IMR-90 (cell line): ENCODE measurements at regions not wholly inside any gene's neighbourhood (a gene's known extent, or its start where the extent isn't known, plus 50 kb on each side); places are given as distances from the start of the nearest gene placed in this dataset.

Source experiments
- ATAC-seq: fragments of 200-7000 bp; cut with Tn5 transposase; 2 replicates; pipeline ENCODE4 v1.9.1; 2020; ENCODE audit warnings: low read depth, mild to moderate bottlenecking, moderate library complexity
- BruUV-seq: library from RNA; stranded (reverse); fragments of 400-500 nt; replicated peaks from 2 replicates; lab custom pipeline; 2021; lab: Mats Ljungman, UMichigan
- CTCF ChIA-PET: fragments of 300-600 bp; formaldehyde crosslinking; extraction: SDS; loops from one replicate; lab custom pipeline; 2021; ENCODE audit warnings: antibody characterized with exemption; lab: Yijun Ruan, JAX
- POLR2A ChIA-PET: fragments of 300-600 bp; sonication (Branson Sonifier 250); formaldehyde crosslinking; loops from one replicate; lab custom pipeline; 2022; ENCODE audit warnings: antibody characterized with exemption; ENCODE audit not compliant: unreplicated experiment; lab: Charles Lee
- DNase-seq: peaks from one replicate; pipeline ENCODE4 v3.0.0; 2013
- H2AFZ ChIP-seq: replicated peaks from 2 replicates; pipeline ENCODE3; 2013; ENCODE audit warnings: low read length, mild to moderate bottlenecking; ENCODE audit not compliant: poor library complexity
- H2AK5ac ChIP-seq: 2 replicates; pipeline ENCODE4 v1.6.1; 2013; ENCODE audit warnings: low read depth, low read length, inconsistent platforms
- H2AK9ac ChIP-seq: replicated peaks from 2 replicates; pipeline ENCODE3; 2013; ENCODE audit warnings: mild to moderate bottlenecking, low read depth, low read length, moderate library complexity; ENCODE audit not compliant: poor library complexity
- H2BK120ac ChIP-seq: 2 replicates; pipeline ENCODE4 v1.6.1; 2013; ENCODE audit warnings: low read depth, low read length, inconsistent platforms
- H2BK15ac ChIP-seq: 3 replicates; pipeline ENCODE4 v1.6.1; 2013; ENCODE audit warnings: low read depth, low read length, inconsistent platforms
- H2BK20ac ChIP-seq: 2 replicates; pipeline ENCODE4 v1.6.1; 2013; ENCODE audit warnings: low read depth, mild to moderate bottlenecking, inconsistent platforms, low read length, moderate library complexity
- H2BK5ac ChIP-seq: 2 replicates; pipeline ENCODE4 v1.6.1; 2013; ENCODE audit warnings: mild to moderate bottlenecking, low read depth, low read length, inconsistent platforms; ENCODE audit not compliant: poor library complexity, severe bottlenecking
- H3K14ac ChIP-seq: replicated peaks from 2 replicates; pipeline ENCODE4 v1.6.1; 2013; ENCODE audit warnings: low read depth, low read length, inconsistent platforms
- H3K18ac ChIP-seq: 2 replicates; pipeline ENCODE4 v1.6.1; 2013; ENCODE audit warnings: low read depth, low read length, control low read depth
- H3K23ac ChIP-seq: 2 replicates; pipeline ENCODE4 v1.6.1; 2013; ENCODE audit warnings: low read depth, low read length, inconsistent platforms
- H3K27ac ChIP-seq: 2 replicates; pipeline ENCODE4 v1.5.1; 2013; ENCODE audit warnings: mild to moderate bottlenecking, control low read depth, low read length; ENCODE audit not compliant: insufficient read depth
- H3K27me3 ChIP-seq: 2 replicates; pipeline ENCODE4 v1.6.1; 2013; ENCODE audit warnings: low read length; ENCODE audit not compliant: control insufficient read depth, insufficient read depth
- H3K36me3 ChIP-seq: 2 replicates; pipeline ENCODE4 v1.6.1; 2013; ENCODE audit warnings: low read length, mixed read lengths; ENCODE audit not compliant: control insufficient read depth, insufficient read depth
- H3K4ac ChIP-seq: 2 replicates; pipeline ENCODE4 v1.6.1; 2013; ENCODE audit warnings: low read depth, low read length, inconsistent platforms
- H3K4me1 ChIP-seq: 2 replicates; pipeline ENCODE4 v1.6.1; 2013; ENCODE audit warnings: low read length, mixed read lengths; ENCODE audit not compliant: control insufficient read depth, insufficient read depth
- H3K4me2 ChIP-seq: 2 replicates; pipeline ENCODE4 v1.6.1; 2013; ENCODE audit warnings: low read depth, mild to moderate bottlenecking, control low read depth, low read length, moderate library complexity
- H3K4me3 ChIP-seq: 2 replicates; pipeline ENCODE4 v1.5.1; 2013; ENCODE audit warnings: low read depth, mild to moderate bottlenecking, control low read depth, low read length, moderate library complexity; ENCODE audit not compliant: insufficient read depth
- H3K56ac ChIP-seq: 2 replicates; pipeline ENCODE4 v1.6.1; 2013; ENCODE audit warnings: low read length, inconsistent platforms; ENCODE audit not compliant: insufficient read depth; ENCODE audit errors: extremely low read depth
- H3K79me1 ChIP-seq, 2 experiments: 2 replicates each; pipeline ENCODE4 v1.6.1; 2013; ENCODE audit warnings: low read length in 2 of 2, inconsistent platforms in 1 of 2, low read depth in 1 of 2
- H3K9ac ChIP-seq: 2 replicates; pipeline ENCODE4 v1.6.1; 2013; ENCODE audit warnings: low read depth, low read length, control low read depth
- H3K9me1 ChIP-seq: 2 replicates; pipeline ENCODE4 v1.6.1; 2013; ENCODE audit warnings: low read length, inconsistent platforms; ENCODE audit not compliant: insufficient read depth
- H3K9me3 ChIP-seq: 2 replicates; pipeline ENCODE4 v1.6.1; 2013; ENCODE audit warnings: low read length; ENCODE audit not compliant: control insufficient read depth, insufficient read depth
- H4K20me1 ChIP-seq: 2 replicates; pipeline ENCODE4 v1.6.1; 2013; ENCODE audit warnings: low read length, inconsistent platforms; ENCODE audit not compliant: insufficient read depth
- H4K5ac ChIP-seq: 2 replicates; pipeline ENCODE4 v1.6.1; 2013; ENCODE audit warnings: mild to moderate bottlenecking, low read depth, low read length, control low read depth
- H4K8ac ChIP-seq, 2 experiments: 2 replicates each; pipeline ENCODE4 v1.6.1; 2013; ENCODE audit warnings: low read depth in 2 of 2, low read length in 2 of 2, control low read depth in 1 of 2, inconsistent platforms in 1 of 2
- H4K91ac ChIP-seq: 2 replicates; pipeline ENCODE4 v1.6.1; 2013; ENCODE audit warnings: low read depth, low read length, inconsistent platforms; ENCODE audit not compliant: insufficient read depth
- BHLHE40 ChIP-seq: fragments of 150-350 bp; IDR thresholded peaks from 2 replicates; pipeline ENCODE4 v1.6.1; 2016; ENCODE audit warnings: mild to moderate bottlenecking, low read depth, low read length
- CEBPB ChIP-seq: IDR thresholded peaks from 2 replicates; pipeline ENCODE4 v1.6.1; 2012; ENCODE audit warnings: low read depth, low read length, improper control_type of control experiment
- CTCF ChIP-seq: conservative IDR thresholded peaks from 2 replicates; pipeline ENCODE4 v1.5.1; 2012; ENCODE audit warnings: mild to moderate bottlenecking, low read depth, low read length, improper control_type of control experiment
- MAFK ChIP-seq: IDR thresholded peaks from 2 replicates; pipeline ENCODE4 v1.6.1; 2012; ENCODE audit warnings: low read depth, low read length, improper control_type of control experiment
- NFE2L2 ChIP-seq: fragments of 150-350 bp; IDR thresholded peaks from 2 replicates; pipeline ENCODE4 v1.6.1; 2016; ENCODE audit warnings: low read depth, mild to moderate bottlenecking, low read length
- POLR2A ChIP-seq: IDR thresholded peaks from 2 replicates; pipeline ENCODE4 v1.6.1; 2012; ENCODE audit warnings: mild to moderate bottlenecking, low read depth, low read length
- RCOR1 ChIP-seq: IDR thresholded peaks from 2 replicates; pipeline ENCODE4 v1.6.1; 2012; ENCODE audit warnings: mild to moderate bottlenecking, low read length, improper control_type of control experiment; ENCODE audit not compliant: insufficient replicate concordance
- SMC3 ChIP-seq: fragments of 150-350 bp; IDR thresholded peaks from 2 replicates; pipeline ENCODE4 v1.6.1; 2016; ENCODE audit warnings: low read depth, mild to moderate bottlenecking, antibody characterized with exemption, low read length, moderate library complexity
- USF2 ChIP-seq: fragments of 150-350 bp; IDR thresholded peaks from 2 replicates; pipeline ENCODE4 v1.6.1; 2017; ENCODE audit warnings: mild to moderate bottlenecking, antibody characterized with exemption, low read length, low read depth
- dilution Hi-C: fragments of 300-500 bp; cut with HindIII; formaldehyde crosslinking; loops from one replicate; pipeline ENCODE4 v1.14.3; 2018; ENCODE audit warnings: low sequenced_read_pairs; ENCODE audit not compliant: unreplicated experiment
- in situ Hi-C: fragments of 300-500 bp; cut with MboI; formaldehyde crosslinking; loops from 3 replicates; pipeline ENCODE4 v1.14.3; 2019; ENCODE audit warnings: low sequenced_read_pairs, inconsistent platforms, mixed read lengths
- intact Hi-C: fragments of 100-400 bp; cut with micrococcal nuclease; formaldehyde crosslinking; loops from 2 replicates; pipeline ENCODE4 v1.10.0; 2022

- no peaks in the 10 kb centered on the region for H3K79me1 ChIP-seq
- ATAC-seq, result no peak
- no peaks in the 10 kb centered on the region for H4K20me1 ChIP-seq
- no peak overlapping the region for H4K8ac ChIP-seq
- TF ChIP-seq CTCF (no peak), USF2 (no peak), CEBPB (no peak), NFE2L2 (no peak), POLR2A (no peak), BHLHE40 (no peak), MAFK (no peak), RCOR1 (no peak), SMC3 (no peak)
- no TSS peak for BruUV-seq
- no peaks in the 10 kb centered on the region for H3K9me3 ChIP-seq
- ChIA-PET CTCF (interaction anchor here (0.9 kb wide), 1 partner anchor 12 kb away, joined by 3 read pairs; no protein-coding TSS in a partner anchor), POLR2A (no interaction called here)
- no peaks in the 10 kb centered on the region for H3K4me1 ChIP-seq
- no peak overlapping the region for H2BK120ac ChIP-seq
- intact Hi-C loops (no loop called here), in situ Hi-C loops (no loop called here), dilution Hi-C loops (no loop called here)
- no peak overlapping the region for H3K56ac ChIP-seq
- no peak for DNase-seq
- H4K5ac ChIP-seq, result no peak overlapping the region
- H2BK5ac ChIP-seq, result no peak overlapping the region
- no peak overlapping the region for H2AFZ ChIP-seq
- no peak overlapping the region for H2AK5ac ChIP-seq
- H3K4me2 ChIP-seq, result no peak overlapping the region
- no peak overlapping the region for H3K4me3 ChIP-seq
- no peak overlapping the region for H2AK9ac ChIP-seq
- H3K27me3 ChIP-seq, result no peaks in the 10 kb centered on the region; the same call in 1 of the 2 replicates
- H3K9me1 ChIP-seq, result no peaks in the 10 kb centered on the region
- H3K23ac ChIP-seq, result no peak overlapping the region
- no peak overlapping the region for H3K9ac ChIP-seq
- no peak overlapping the region for H3K14ac ChIP-seq
- H2BK20ac ChIP-seq, result no peak overlapping the region
- no peak overlapping the region for H4K91ac ChIP-seq
- no peaks in the 10 kb centered on the region for H3K36me3 ChIP-seq
- no peak overlapping the region for H3K27ac ChIP-seq
- H3K18ac ChIP-seq, result no peak overlapping the region
- H2BK15ac ChIP-seq, result no peak overlapping the region
- no peak overlapping the region for H3K4ac ChIP-seq
Observed at GRCh38 chrX:110578270-110578669, 217.3 kb downstream of the CHRDL1 start.
